Posterior vena cava (tissue), 2 donors: ENCODE measurements at regions not wholly inside any gene's neighbourhood (a gene's known extent, or its start where the extent isn't known, plus 50 kb on each side); places are given as distances from the start of the nearest gene placed in this dataset.

ENCODE experiments used
- DNase-seq: peaks from one replicate; pipeline ENCODE4 v3.0.0-alpha.2; 2020; ENCODE audit warnings: low spot score
- intact Hi-C, 2 donors: fragments of 100-400 bp; cut with DNase I; formaldehyde crosslinking; loops; one replicate each; pipeline versions ENCODE4 v1.14.1 to v1.14.2; 2022 to 2023
- donor health status: DM: yes; HTN: yes; CAD: no.
- donor health status: DM: yes; HTN: yes; CAD: no.

GRCh38 chr12:45102818-45103217, 51.9 kb upstream of the DBX2 start:
- no peak for DNase-seq
- intact Hi-C loops = loop anchor here in 1 of 2 donors (5.0 kb wide), 1 partner anchor 506 kb away; no protein-coding TSS in a partner anchor

- DNase-seq = no peak
- intact Hi-C loops = no loop called here
These were observed 55.1 kb upstream of the DBX2 start for GRCh38 chr12:45105996-45106395.

GRCh38 chr12:45112306-45112705, 61.4 kb upstream of the DBX2 start:
- DNase-seq = no peak
- intact Hi-C loops = no loop called here

DNA sequence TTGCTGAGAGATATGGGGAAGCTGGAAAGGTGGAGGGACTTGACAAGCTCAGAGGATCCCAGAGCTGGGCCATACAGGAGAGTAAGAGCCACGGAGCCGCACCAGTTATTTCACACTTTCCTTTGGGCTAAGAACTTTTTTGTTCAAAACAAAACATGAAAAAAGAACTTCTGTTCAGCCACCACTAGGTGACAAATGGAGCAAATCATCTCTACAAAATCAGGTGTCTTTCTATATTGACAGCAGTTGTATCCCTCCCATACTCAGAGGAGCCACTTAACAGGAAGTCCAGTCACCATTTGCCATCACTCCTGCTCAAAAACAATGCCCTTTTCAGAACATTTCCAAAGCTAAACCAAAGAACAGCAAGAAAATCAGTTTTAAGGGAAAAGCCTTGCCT, 70.3 kb upstream of the DBX2 start:
- DNase-seq = no peak
- intact Hi-C loops = no loop called here

GRCh38 chr12:45122768-45123380, 72.0 kb upstream of the DBX2 start:
- no peak for DNase-seq
- intact Hi-C loops = no loop called here

DNA sequence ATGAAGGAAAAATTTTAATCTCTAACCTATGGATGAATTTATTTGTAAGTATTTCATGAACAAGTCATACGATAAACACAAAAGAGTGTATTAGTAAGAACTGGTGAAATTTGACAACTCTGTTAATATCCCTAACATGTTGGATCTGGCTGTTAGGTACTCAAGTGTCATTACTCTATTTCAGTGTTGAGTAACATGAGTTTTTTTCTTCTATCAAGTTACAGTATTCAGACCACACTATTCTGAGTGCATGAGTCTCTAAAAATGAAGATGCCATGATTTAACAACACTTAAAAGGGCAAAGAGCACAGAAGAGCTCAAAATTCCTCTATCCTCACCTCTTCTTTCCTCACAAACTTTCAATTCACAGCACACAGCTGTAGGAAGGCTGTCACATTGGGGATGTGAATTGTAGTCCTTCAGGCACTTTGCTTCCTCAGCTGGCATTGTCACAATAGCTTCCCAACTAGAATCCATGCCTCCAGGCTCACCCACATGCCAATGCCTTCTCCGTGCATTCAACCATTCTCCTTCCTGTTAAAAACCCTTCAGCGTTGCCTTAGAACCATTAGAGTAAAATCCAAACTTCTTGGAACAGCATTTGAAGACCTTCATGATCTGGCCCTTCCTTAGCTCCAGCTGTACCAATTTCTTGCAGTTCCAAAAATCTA, 73.7 kb upstream of the DBX2 start:
- DNase-seq = no peak
- intact Hi-C loops = no loop called here

GRCh38 chr12:45125997-45126396, 75.1 kb upstream of the DBX2 start:
- DNase-seq = no peak
- intact Hi-C loops = no loop called here

GRCh38 chr12:45128637-45129036, 77.7 kb upstream of the DBX2 start:
- intact Hi-C loops = no loop called here

DNA sequence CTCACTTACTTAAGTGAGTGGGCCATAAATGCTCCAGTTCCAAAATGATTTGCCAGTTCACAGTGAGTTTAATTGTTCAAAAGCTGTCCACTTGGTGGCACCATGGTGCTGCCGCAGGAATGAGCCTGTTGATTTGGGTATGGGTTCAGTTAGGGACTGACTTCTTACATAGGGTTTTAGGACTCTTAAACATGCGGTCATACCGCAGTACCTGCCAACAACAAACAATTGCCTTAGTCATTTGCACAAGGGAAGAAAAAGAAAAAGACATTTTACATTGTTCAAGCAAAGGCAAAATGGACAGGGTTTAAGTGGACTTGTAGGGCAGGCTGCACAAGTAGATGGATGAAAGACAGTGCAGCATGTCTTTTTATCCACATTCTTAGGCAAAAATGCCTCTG, 80.0 kb upstream of the DBX2 start:
- intact Hi-C loops = no loop called here
- no peak for DNase-seq

More at GRCh38 chr12:45128637-45129036, 77.7 kb upstream of the DBX2 start:
- no peak for DNase-seq

DNA sequence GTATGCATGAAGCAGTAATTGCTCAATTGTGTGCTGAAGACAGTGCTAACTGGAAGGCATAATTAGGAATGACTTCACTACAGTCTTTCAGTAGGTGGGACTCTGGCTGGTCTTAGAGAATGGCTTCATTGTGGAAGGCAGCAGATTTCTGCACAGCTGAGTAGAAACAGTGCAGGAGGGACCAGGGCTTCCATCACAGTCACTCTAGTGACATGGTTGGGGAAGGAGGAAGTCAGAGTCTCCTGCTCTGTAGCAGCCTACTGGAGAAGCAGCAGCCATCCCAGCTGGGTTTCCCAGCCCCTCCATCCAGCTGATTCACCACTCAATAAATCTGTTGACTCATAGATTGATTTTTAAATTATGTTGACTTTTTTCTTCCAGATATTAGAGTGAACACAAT, 80.6 kb upstream of the DBX2 start:
- no peak for DNase-seq
- intact Hi-C loops = no loop called here

- DNase-seq = no peak
- intact Hi-C loops = no loop called here
These were observed 77.3 kb upstream of the ANO6 start for GRCh38 chr12:45138609-45139008.

- no peak for DNase-seq
- intact Hi-C loops = no loop called here
These were observed 67.9 kb upstream of the ANO6 start for GRCh38 chr12:45148006-45148405.

DNA sequence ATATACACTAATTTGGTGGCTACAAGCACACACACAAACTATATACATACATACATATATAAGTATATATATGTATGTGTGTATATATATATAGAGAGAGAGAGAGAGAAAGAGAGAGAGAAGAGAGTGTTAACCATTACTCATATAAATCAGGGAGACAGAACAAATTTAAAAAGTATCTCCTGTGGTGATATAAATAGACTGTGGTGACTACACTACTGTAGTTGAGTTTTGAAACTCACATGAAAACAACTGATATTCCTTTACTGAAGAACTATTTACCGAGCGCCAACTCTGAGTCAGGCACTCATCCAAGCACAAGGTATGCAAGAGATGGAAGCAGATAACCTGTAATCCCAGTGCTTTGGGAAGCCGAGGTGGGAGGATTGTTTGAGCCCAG, 67.3 kb upstream of the ANO6 start:
- DNase-seq = no peak
- intact Hi-C loops = no loop called here

GRCh38 chr12:45165284-45165683, 50.6 kb upstream of the ANO6 start:
- DNase-seq = no peak
- intact Hi-C loops = no loop called here

DNA sequence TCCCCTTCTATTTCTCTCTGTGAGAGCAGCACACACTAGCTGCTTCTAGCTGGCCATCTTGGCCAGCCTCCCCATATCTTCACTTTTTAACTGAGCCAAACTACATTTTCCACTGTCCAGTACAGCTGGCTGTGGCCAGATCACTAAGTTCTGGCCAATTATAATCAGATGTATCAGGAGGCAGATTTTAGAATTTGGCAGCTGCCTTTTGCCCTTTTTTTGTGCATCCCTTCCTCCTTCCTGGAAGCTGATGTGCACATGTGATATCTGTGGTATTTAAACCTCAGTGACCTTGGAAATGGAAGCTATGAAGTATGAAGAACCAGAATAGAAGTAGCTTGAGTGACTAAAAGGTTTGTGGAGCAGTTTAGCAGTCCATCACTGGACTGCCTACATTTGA, 49.8 kb upstream of the ANO6 start:
- intact Hi-C loops = no loop called here
- DNase-seq = no peak
